KOPT-K1 (cell line): ENCODE measurements at regions not wholly inside any gene's neighbourhood (a gene's known extent, or its start where the extent isn't known, plus 50 kb on each side); places are given as distances from the start of the nearest gene placed in this dataset.
"Not testable (repeated sequence)": the region's sequence is repeated elsewhere in the genome, so short reads cannot be mapped to it uniquely, and the experiment has no call there.

ENCODE experiments used
- H3K27ac ChIP-seq: fragments of 200-600 bp; sonication (generic); 2 replicates; pipeline ENCODE4 v1.5.1; 2016; ENCODE audit warnings: antibody characterized with exemption, mild to moderate bottlenecking, low read depth, low read length; ENCODE audit not compliant: poor library complexity, severe bottlenecking
- H3K36me3 ChIP-seq: fragments of 200-600 bp; sonication (generic); 2 replicates; pipeline ENCODE4 v1.5.1; 2017; ENCODE audit warnings: antibody characterized with exemption, mild to moderate bottlenecking, low read length, moderate library complexity; ENCODE audit not compliant: insufficient read depth
- H3K9me3 ChIP-seq: fragments of 200-600 bp; sonication (generic); 2 replicates; pipeline ENCODE4 v1.5.1; 2017; ENCODE audit warnings: antibody characterized with exemption, low read length, mild to moderate bottlenecking; ENCODE audit not compliant: insufficient read depth, poor library complexity, severe bottlenecking

DNA sequence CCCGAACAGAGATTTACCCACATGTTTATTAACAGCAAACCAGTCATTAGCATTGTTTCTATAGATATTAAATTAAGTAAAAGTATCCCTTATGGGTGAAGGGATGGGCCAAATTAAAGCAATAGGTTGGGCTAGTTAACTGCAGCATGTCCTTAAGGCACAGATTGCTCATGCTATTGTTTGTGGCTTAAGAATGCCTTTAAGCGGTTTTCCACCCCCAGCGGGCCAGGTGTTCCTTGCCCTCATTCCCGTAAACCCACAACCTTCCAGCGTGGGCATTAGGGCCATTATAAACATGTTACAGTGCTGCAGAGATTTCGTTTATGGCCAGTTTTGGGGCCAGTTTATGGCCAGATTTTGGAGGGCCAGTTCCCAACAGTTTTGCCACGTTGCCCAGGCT, 245.3 kb upstream of the PROK2 start:
- H3K27ac ChIP-seq, H3K36me3 ChIP-seq, H3K9me3 ChIP-seq: not testable (repeated sequence)

DNA sequence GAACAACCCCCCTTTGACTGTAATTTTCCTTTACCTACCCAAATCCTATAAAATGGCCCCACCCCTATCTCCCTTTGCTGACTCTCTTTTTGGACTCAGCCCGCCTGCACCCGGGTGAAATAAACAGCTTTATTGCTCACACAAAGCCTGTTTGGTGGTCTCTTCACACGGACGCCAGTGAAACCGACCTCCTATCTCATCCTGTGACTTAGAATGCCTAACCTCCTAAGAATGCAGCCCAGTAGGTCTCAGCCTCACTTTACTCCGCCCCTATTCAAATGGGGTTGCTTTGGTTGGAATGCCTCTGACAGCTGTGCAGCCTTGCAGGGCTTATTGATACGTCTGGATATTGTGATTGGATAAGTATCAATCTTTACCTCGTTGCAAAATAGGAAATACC, 243.8 kb upstream of the PROK2 start:
- not testable (repeated sequence) for H3K9me3 ChIP-seq, H3K27ac ChIP-seq, H3K36me3 ChIP-seq

DNA sequence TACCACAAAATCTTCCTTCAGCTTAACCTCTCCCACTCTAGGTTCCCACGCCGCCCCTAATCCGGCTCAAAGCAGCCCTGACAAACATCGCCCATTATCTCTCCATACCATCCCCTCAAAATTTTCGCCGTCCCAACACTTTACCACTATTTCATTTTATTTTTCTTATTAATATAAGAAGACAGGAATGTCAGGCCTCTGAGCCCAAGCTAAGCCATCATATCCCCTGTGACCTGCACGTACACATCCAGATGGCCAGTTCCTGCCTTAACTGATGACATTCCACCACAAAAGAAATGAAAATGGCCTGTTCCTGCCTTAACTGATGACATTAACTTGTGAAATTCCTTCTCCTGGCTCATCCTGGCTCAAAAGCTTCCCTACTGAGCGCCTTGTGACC, 243.4 kb upstream of the PROK2 start:
- not testable (repeated sequence) for H3K36me3 ChIP-seq, H3K9me3 ChIP-seq, H3K27ac ChIP-seq

DNA sequence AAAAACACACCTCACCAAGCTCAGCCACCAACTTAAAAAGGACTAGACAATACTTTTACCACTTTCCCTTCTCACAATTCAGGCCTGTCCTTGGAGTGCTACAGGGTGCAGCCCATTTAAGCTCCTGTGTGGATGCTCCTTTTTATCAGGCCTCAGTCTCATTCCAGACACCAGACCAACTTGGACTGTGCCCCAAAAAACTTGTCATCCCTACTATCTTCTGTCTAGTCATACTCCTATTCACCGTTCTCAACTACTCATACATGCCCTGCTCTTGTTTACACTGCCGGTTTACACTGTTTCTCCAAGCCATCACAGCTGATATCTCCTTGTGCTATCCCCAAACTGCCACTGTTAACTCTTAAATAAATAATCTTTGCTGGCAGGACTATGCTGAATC, 242.8 kb upstream of the PROK2 start:
- not testable (repeated sequence) for H3K36me3 ChIP-seq, H3K27ac ChIP-seq

DNA sequence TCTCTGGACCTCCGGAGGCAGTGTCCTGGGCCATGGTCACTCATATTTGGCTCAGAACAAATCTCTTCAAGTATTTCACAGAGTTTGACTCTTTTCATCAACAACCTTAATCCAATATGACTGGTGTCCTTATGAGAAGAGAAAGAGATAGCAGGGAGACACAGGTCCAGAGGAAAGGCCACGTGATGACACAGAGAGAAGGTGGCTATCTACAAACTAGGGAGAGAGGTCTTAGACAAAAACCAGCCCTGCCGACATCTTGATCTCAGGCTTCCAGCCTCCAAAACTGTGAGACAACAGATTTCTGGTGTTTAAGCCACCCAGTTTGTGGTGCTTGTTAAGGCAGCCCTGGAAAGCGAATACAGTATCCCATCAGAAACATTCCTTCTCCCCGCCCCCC, 237.1 kb upstream of the PROK2 start:
- Histone ChIP-seq H3K36me3 (no peaks in the 10 kb centered on the region), H3K9me3 (no peaks in the 10 kb centered on the region), H3K27ac (no peak overlapping the region)

More for the DNA sequence above, 242.8 kb upstream of the PROK2 start:
- not testable (repeated sequence) for H3K9me3 ChIP-seq

DNA sequence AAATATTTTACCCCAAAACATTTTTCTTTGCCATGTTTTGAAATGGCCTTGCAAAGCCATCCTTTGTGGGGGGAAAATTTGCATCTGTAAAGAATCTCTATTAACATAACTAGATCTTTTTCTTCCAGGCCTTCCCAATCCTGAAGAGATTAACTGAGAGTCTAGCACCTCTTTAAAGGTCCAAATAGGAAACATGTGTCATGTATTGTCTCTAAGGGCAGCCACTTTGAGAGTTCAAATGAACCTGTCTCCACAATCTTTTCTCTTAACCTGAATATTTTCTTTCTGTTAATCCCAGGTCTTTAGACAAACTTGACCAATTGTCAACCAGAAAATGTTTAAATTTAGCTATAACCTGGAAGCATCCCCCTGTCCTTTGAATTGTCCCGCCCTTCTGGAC, 236.6 kb upstream of the PROK2 start:
- no peaks in the 10 kb centered on the region for H3K9me3 ChIP-seq
- no peak overlapping the region for H3K27ac ChIP-seq
- H3K36me3 ChIP-seq = no peaks in the 10 kb centered on the region

DNA sequence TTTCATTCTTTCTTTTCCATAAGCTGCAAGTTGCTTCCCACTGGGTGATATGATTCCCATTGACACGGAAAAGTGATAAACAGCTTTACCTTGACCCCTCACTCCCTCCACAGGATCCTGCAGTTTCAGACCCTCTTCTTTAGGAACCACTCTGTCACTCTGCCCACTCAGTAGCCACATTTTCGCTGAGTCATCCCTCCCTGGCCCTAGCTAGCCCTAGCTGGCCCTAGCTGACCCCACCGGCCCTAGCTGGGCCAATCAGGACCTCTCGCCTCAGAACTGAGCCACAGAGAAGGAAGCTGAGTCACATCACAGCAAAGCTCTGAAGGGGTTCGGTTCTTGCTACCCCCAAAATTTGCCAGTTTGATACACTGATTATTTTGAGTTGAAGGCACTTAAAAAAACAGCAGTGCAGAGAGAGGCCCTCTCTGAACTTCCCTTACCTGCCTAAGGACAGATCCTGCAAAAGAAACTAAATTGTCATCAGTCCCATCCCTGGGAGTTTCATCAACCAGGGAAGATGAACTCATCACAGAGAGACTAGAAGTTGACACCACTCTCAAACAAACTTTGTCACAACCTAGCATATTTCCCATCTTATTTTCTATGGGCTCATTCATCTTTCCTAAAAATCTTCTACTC, 233.5 kb upstream of the PROK2 start:
- Histone ChIP-seq H3K36me3 (no peaks in the 10 kb centered on the region), H3K9me3 (no peaks in the 10 kb centered on the region)

DNA sequence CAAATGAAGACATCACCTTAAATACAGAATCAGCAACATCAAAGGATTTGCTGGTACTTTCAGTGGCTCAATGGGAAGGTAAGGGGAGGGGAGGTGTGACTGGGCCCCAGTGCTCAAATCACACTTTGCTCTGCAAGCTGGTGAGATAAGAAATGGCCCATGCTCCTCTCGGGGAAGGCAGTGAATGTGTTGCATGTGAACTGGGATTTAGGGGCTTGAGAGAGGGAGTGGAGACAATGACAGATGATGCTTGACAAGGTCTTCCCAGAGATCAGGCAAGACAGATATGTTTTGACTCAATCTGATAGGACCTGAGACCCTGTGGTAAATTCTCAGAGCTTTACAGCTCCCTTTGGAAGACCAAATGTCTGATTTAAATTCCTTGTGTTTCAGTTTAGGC, 233.0 kb upstream of the PROK2 start:
- Histone ChIP-seq H3K27ac (no peak overlapping the region), H3K9me3 (no peaks in the 10 kb centered on the region), H3K36me3 (no peaks in the 10 kb centered on the region)

More for the DNA sequence above, 233.5 kb upstream of the PROK2 start:
- H3K27ac ChIP-seq = no peak overlapping the region

DNA sequence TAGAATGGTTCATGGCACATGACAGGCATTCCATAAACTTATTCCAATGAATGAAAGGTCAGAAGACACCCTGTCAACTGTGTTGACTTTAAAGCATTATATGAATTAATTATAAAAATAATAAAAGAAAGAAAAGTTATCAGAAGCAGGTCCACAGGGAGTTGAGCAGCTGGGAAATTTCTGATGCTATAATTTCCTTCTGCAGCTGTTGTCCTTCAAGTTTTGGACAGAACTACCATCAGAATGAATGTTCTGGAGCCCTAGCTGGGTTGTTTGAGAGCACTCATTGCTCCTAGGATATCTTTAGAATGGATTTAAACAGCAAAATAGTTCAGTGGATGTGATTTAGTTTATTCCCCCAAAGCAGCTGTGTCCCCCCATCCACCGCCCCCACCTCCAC, 232.4 kb upstream of the PROK2 start:
- no peaks in the 10 kb centered on the region for H3K9me3 ChIP-seq
- no peak overlapping the region for H3K27ac ChIP-seq
- H3K36me3 ChIP-seq = no peaks in the 10 kb centered on the region

DNA sequence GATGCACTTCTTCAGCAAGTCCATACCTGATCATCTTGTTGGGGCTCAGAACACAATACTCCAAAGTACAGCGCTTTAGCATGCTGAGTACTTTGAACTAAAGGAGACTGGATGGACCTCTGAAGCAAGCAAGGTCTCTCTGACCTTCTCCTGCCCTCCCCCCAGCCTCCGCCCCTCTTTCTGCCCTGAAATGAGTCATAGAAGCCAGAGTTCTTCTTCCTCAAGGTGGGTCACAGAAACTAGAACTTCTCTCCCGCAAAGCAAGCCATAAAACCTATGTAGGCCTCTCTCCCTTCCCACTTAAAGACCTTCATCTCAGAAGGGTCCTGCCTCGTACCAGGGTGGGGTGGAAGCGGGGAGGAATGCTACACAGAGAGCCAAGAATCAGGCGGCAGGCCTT, 230.5 kb upstream of the PROK2 start:
- Histone ChIP-seq H3K27ac (no peak overlapping the region), H3K9me3 (no peaks in the 10 kb centered on the region)

DNA sequence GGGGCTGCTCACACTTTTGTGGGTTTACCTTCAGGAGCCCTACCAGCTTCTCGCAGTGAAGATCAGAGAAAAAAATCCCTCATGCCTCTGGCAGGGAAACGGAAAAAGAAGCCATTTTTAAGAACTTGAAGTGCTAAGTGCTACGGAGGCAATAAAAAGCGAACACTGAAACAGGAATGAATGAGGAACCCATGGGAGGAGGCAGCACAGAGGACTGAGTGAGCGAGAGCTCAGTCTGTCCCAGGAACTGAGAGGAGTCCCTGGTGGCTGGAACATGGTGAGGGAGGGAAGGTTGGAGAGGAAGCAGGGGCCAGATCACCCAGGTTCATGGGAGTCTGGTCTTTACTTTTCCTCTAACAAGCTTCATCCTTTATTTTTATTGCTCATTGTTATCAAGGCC, 228.1 kb upstream of the PROK2 start:
- Histone ChIP-seq H3K36me3 (no peaks in the 10 kb centered on the region), H3K27ac (no peak overlapping the region)

More for the DNA sequence above, 230.5 kb upstream of the PROK2 start:
- no peaks in the 10 kb centered on the region for H3K36me3 ChIP-seq

DNA sequence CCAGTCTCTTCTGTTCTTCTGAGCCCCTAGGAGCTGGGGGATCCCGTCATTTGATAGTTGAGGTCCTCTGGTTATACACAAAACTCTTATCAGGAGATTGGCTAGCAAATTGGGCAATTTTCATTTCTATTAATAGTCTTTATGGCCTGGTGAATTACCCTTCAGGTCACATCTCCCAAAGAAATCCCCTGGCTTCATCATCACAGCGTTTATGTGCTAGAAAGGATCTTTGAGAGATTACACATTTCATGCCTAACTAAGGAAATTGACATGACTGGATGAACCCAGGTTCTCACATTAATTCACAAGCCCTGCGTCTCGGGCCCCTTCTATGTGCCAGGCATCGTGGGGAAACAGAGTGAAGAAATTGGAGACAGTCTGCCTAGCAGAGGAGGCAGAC, 227.4 kb upstream of the PROK2 start:
- no peaks in the 10 kb centered on the region for H3K36me3 ChIP-seq
- H3K27ac ChIP-seq = no peak overlapping the region
- H3K9me3 ChIP-seq = no peaks in the 10 kb centered on the region

More for the DNA sequence above, 228.1 kb upstream of the PROK2 start:
- H3K9me3 ChIP-seq = no peaks in the 10 kb centered on the region

DNA sequence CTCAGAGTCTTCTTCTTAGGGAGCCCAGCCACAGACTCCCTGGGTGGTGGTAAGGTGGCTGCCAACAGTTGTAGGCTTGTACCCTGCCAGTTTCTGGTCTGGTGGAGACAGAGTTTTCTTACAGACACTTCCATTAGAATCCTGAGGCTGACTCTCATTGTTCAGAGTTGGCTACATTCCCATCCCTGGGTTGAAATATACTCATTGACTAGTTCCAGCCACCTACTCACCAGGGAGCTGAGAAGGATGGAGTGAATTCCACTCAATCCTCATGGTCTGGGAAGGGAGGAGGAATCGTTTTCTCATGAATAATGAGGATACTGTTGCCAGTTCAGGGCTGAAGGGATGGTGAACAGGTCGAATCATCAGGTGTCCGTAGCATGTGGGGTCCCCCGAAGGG, 226.5 kb upstream of the PROK2 start:
- Histone ChIP-seq H3K9me3 (peaks cover 7% of the 10 kb centered on the region), H3K27ac (no peak overlapping the region), H3K36me3 (no peaks in the 10 kb centered on the region)

DNA sequence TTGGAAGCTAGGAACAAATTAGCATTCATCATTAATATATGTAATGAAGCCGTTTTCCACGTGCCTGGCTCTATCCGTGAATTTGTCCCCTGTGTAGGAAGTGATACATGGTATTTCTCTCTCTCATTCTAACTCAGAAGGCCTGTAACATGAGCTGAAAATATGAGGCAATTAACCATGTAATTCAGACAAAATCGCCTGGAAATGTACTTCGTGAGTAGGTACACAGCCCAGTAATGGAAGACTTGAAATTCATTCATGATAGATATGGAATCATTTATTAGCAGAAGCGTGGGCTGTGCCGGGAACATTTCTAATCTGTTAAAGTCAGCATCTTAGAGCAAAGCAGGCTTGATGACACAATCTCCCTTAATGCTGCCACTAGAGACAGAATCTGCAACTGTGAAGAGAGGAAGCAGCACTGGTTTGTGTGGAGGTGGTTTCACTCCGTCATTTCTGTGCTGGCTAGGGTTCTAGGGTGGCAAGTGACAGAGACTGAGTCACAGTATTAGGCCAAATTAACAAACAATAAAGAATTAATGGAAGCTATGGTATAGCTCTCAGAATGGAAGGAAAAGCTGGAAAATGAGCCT, 225.0 kb upstream of the PROK2 start:
- H3K27ac ChIP-seq = no peak overlapping the region

DNA sequence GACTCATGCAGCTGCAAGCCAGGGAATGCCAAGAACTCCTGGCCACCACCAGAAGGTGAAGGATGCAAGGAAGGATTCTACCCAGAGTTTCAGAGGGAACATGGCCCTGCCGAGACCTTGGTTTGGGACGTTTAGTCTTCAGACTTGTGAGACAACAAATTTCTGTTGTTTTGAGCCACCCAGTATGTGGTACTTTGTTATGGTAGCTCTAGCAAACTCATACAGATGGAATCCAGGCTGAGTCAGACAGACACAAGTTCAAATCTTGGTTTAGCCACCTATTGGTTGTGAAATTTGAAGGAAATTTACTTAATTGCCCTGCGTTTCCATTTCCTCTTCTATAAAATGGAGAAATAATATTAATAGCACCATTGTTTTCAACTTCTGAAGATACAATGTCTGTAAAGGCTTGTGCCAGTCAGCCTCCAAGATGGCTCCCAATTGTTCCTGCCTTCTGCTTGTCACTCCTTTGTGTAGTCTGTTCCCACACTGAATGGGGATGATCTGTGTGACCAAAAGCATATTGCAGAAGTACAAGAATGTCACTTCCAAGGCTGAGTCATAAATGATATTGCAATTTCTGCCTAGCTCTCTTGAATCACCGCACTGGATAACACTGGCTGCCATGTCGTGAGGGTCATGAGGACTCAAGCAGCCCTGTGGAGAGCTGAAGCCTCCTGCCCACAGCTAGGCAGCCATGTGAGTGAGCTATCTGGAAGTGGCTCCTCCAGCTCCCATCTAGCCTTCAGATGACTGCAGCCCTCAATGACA, 223.5 kb upstream of the PROK2 start:
- Histone ChIP-seq H3K27ac (no peak overlapping the region), H3K36me3 (no peaks in the 10 kb centered on the region), H3K9me3 (peaks cover 13% of the 10 kb centered on the region)

More for the DNA sequence above, 225.0 kb upstream of the PROK2 start:
- Histone ChIP-seq H3K9me3 (peaks cover 13% of the 10 kb centered on the region), H3K36me3 (no peaks in the 10 kb centered on the region)
